Gastroesophageal sphincter (tissue), 3 donors: ENCODE measurements at regions not wholly inside any gene's neighbourhood (a gene's known extent, or its start where the extent isn't known, plus 50 kb on each side); places are given as distances from the start of the nearest gene placed in this dataset.

Experiments used
- CTCF ChIP-seq, 4 experiments: fragments of 200-600 bp in 2 of 4; fragments of 450-650 bp in 2 of 4; sonication (generic) in 1 of 4; IDR thresholded peaks; one replicate each; pipeline ENCODE4 v1.5.1; 2017 to 2019; ENCODE audit warnings: antibody characterized with exemption in 4 of 4, mild to moderate bottlenecking in 2 of 4, moderate library complexity in 2 of 4
- POLR2A ChIP-seq, 2 donors: fragments of 450-650 bp; IDR thresholded peaks; one replicate each; pipeline ENCODE4 v1.6.1; 2017; ENCODE audit warnings: antibody characterized with exemption in 2 of 2, mild to moderate bottlenecking in 2 of 2, moderate library complexity in 1 of 2
- POLR2AphosphoS5 ChIP-seq: sonication (generic); formaldehyde crosslinking; IDR thresholded peaks from one replicate; pipeline ENCODE4 v1.6.1; 2017; ENCODE audit warnings: antibody characterized with exemption

- TF ChIP-seq CTCF (IDR thresholded peaks at IDR 0.05), result no peak
- TF ChIP-seq POLR2AphosphoS5, result no peak
- TF ChIP-seq POLR2A (IDR thresholded peaks at IDR 0.05), result no peak
Observed at GRCh38 chr3:167887096-167887495, 151.6 kb downstream of the SERPINI1 start.
